Progenitor cell of endocrine pancreas (in vitro differentiated cells): ENCODE measurements at regions not wholly inside any gene's neighbourhood (a gene's known extent, or its start where the extent isn't known, plus 50 kb on each side); places are given as distances from the start of the nearest gene placed in this dataset.

Source experiments
- DNase-seq: peaks from one replicate; pipeline ENCODE4 v3.0.0; 2021; ENCODE audit warnings: low spot score; ENCODE audit not compliant: unreplicated experiment
- H3K27ac Mint-ChIP-seq: 2 replicates; pipeline ENCODE4 v1.8.0; 2021; ENCODE audit warnings: mild to moderate bottlenecking, moderate library complexity, mixed read lengths
- H3K27me3 Mint-ChIP-seq: 2 replicates; pipeline ENCODE4 v1.8.0; 2021; ENCODE audit warnings: mixed read lengths
- H3K36me3 Mint-ChIP-seq: 2 replicates; pipeline ENCODE4 v1.8.0; 2022; ENCODE audit warnings: mixed read lengths; ENCODE audit not compliant: insufficient read depth
- H3K4me1 Mint-ChIP-seq: 2 replicates; pipeline ENCODE4 v1.8.0; 2021; ENCODE audit warnings: low read depth, mixed read lengths
- H3K4me3 Mint-ChIP-seq: 2 replicates; pipeline ENCODE4 v1.8.0; 2021; ENCODE audit warnings: low read depth, mild to moderate bottlenecking, moderate library complexity, mixed read lengths
- H3K9me3 Mint-ChIP-seq: 2 replicates; pipeline ENCODE4 v1.8.0; 2021; ENCODE audit warnings: low read depth, mixed read lengths
- TF ChIP-seq, protein P1 (sequence below): fragments of 200-600 bp; sonication (generic); IDR thresholded peaks from one replicate; pipeline ENCODE4 v1.5.0; 2021; ENCODE audit warnings: antibody characterized with exemption, mild to moderate bottlenecking; ENCODE audit not compliant: unreplicated experiment

DNA sequence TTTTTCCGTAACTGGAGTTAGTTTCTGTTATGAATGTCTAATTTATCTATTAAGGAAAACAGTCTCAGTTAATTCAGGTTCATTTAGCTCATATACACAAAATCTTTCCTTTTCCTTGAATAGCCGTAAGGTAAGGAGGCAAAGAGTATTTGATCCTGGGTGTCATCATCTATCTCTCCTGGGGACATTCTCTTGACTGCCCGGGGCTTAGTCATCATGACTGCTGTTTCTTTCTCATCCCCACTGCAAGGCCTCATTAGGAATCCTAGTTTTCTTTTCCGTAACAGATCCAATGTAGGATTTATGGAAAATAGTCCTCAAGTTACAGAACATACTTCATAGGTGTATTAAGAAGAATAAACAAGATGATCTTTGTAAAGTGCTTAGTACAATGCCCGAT is 134.9 kb upstream of the CHD1 start:
- Mint-ChIP-seq H3K27ac (no peak overlapping the region), H3K4me1 (no peaks in the 10 kb centered on the region), H3K4me3 (no peak overlapping the region), H3K9me3 (no peaks in the 10 kb centered on the region), H3K27me3 (no peaks in the 10 kb centered on the region), H3K36me3 (no peaks in the 10 kb centered on the region)
- TF ChIP-seq, protein P1, sequence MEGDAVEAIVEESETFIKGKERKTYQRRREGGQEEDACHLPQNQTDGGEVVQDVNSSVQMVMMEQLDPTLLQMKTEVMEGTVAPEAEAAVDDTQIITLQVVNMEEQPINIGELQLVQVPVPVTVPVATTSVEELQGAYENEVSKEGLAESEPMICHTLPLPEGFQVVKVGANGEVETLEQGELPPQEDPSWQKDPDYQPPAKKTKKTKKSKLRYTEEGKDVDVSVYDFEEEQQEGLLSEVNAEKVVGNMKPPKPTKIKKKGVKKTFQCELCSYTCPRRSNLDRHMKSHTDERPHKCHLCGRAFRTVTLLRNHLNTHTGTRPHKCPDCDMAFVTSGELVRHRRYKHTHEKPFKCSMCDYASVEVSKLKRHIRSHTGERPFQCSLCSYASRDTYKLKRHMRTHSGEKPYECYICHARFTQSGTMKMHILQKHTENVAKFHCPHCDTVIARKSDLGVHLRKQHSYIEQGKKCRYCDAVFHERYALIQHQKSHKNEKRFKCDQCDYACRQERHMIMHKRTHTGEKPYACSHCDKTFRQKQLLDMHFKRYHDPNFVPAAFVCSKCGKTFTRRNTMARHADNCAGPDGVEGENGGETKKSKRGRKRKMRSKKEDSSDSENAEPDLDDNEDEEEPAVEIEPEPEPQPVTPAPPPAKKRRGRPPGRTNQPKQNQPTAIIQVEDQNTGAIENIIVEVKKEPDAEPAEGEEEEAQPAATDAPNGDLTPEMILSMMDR = no peak
- no peak for DNase-seq

DNA sequence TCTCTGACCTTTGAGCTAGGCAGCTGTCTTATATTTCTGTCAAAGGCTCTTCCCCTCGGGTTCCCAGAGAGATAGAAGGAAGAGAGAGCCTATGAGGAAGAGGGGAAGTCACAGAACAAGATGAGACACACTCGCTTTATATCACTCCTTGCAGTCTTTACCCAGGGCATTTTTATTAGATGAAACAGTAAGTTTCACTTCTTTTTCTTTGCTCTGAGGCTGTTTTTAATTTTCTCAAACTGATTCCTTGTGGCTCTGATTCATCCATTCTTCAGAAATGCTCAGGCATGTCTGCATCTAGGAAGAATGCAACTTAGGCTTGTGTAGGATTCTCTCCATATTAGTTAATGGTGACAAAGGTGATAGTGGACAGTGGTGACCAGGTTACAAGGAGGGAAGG is 132.9 kb upstream of the CHD1 start:
- Mint-ChIP-seq H3K4me1 (no peaks in the 10 kb centered on the region), H3K27me3 (no peaks in the 10 kb centered on the region), H3K36me3 (no peaks in the 10 kb centered on the region), H3K27ac (no peak overlapping the region), H3K4me3 (no peak overlapping the region), H3K9me3 (no peaks in the 10 kb centered on the region)
- TF ChIP-seq, protein P1 = no peak
- no peak for DNase-seq

DNA sequence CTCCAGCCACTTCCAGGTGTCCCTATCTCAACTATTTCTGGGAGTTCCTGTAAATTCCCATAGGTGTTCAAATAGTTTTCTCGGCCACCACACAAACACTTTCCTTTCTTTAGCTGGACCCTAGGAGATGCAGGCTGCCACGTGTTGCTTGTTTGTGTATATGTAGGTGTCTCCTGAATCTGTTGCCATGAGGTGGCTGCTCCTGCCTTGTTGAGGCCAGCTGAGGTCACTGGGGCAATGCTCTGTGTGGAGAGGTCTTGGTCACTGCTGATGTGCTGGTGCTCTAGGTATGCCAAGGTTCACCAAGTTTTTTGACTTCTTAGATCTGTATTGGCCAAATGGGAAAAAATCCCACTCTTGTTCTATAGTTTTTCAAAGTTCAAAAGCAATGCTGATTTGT is 132.5 kb upstream of the CHD1 start:
- H3K4me3 Mint-ChIP-seq = no peak overlapping the region
- H3K27me3 Mint-ChIP-seq = no peaks in the 10 kb centered on the region
- H3K4me1 Mint-ChIP-seq = no peaks in the 10 kb centered on the region
- DNase-seq = no peak
- TF ChIP-seq, protein P1 = no peak
- no peaks in the 10 kb centered on the region for H3K9me3 Mint-ChIP-seq
- no peak overlapping the region for H3K27ac Mint-ChIP-seq
- H3K36me3 Mint-ChIP-seq = no peaks in the 10 kb centered on the region

DNA sequence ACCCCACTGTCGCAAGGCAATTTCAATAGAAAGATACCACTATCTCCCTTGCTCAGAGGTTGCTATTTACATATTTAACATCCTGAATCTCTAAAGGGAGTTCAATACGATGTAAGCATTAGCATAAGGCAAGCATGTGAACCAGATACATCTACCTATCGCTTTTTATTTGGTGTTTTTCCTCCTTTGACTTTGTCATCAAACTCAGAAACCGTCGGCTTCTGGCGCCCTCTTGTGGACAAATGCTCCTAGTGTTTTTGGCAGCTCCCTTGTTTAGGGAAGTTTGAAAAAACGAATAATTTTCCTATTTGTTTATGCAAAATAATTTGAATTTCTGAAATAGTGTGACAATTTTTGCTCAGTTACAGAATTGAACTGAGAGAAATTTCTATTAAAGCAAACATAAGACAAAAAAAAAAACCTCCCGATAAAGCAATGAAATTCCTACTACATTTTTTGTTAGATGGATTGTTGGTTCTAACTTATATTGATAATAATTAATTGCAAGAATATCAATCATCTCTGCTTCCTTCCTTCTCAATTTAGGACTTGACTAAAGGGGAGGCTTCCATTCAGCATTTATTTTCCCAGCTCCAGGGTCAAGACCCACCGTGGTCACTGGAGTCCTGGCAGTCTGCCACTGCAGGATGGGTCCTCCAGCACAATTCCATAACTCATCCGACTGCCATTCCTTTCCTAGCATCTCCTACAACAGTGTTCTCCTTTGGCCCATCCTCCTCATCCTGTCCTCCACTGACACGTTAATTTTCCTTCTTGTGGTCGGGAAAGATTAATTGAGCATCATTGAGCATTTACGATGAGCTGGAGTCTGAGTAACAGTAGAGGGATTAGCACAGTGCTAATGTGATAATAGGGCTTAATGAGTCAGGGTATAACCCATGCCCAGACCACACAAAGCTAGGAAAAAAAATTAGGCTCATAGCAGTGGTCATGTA is 131.8 kb upstream of the CHD1 start:
- H3K36me3 Mint-ChIP-seq = no peaks in the 10 kb centered on the region
- TF ChIP-seq, protein P1 = peak; percentile 96
- H3K27ac Mint-ChIP-seq = no peak overlapping the region
- DNase-seq = peak; percentile 64
- H3K9me3 Mint-ChIP-seq = no peaks in the 10 kb centered on the region
- H3K4me1 Mint-ChIP-seq = no peaks in the 10 kb centered on the region
- H3K27me3 Mint-ChIP-seq = no peaks in the 10 kb centered on the region
- H3K4me3 Mint-ChIP-seq = no peak overlapping the region

DNA sequence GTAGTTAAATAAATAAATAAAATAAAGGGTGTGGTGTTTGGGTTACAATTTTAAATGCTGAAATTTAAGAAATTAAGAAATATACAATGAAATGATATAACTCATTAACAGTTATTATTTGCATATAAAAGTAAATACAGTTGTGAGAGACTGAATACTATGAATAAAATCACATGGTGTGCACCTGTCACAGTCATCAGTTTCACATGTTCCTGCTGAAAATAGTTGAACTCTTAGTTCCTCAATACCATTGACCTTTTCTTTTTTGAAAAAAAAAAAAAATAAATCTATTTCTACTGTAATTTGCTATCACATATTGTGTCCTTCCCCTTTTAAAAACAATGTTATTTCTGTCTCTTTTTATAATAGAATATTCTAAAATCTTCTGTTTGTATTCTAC is 130.9 kb upstream of the CHD1 start:
- Mint-ChIP-seq H3K4me1 (no peaks in the 10 kb centered on the region), H3K27ac (no peak overlapping the region), H3K27me3 (no peaks in the 10 kb centered on the region), H3K36me3 (no peaks in the 10 kb centered on the region), H3K9me3 (no peaks in the 10 kb centered on the region), H3K4me3 (no peak overlapping the region)
- TF ChIP-seq, protein P1 = no peak
- DNase-seq = no peak
